GM18951 (cell line): ENCODE measurements at regions not wholly inside any gene's neighbourhood (a gene's known extent, or its start where the extent isn't known, plus 50 kb on each side); places are given as distances from the start of the nearest gene placed in this dataset.
"Not testable (repeated sequence)": the region's sequence is repeated elsewhere in the genome, so short reads cannot be mapped to it uniquely, and the experiment has no call there.

Source experiments
- POLR2A ChIP-seq: IDR thresholded peaks from 4 replicates; pipeline ENCODE4 v1.6.1; 2011; ENCODE audit warnings: mild to moderate bottlenecking; ENCODE audit not compliant: insufficient read length, insufficient read depth; ENCODE audit errors: extremely low read depth
- in situ Hi-C: fragments of 300-500 bp; cut with MboI; formaldehyde crosslinking; loops from one replicate; pipeline ENCODE4 v1.12.0; 2022; ENCODE audit warnings: low sequenced_read_pairs, mixed read lengths, inconsistent platforms; ENCODE audit not compliant: unreplicated experiment

- no peak for TF ChIP-seq POLR2A
- in situ Hi-C loops: no loop called here
Measured at GRCh38 chr2:180599804-180600203, 380.6 kb upstream of the UBE2E3 start.

GRCh38 chr2:180597179-180597578 is 383.2 kb upstream of the UBE2E3 start:
- TF ChIP-seq POLR2A: no peak
- in situ Hi-C loops: no loop called here

- in situ Hi-C loops: no loop called here
- TF ChIP-seq POLR2A: no peak
Measured at GRCh38 chr2:180596453-180596852, 384.0 kb upstream of the UBE2E3 start.

GRCh38 chr2:180591947-180592346 is 388.5 kb upstream of the UBE2E3 start:
- in situ Hi-C loops: no loop called here
- TF ChIP-seq POLR2A: no peak

GRCh38 chr2:180591093-180591781 is 389.2 kb upstream of the UBE2E3 start:
- in situ Hi-C loops: not testable (repeated sequence)

GRCh38 chr2:180583441-180584140 is 396.8 kb upstream of the UBE2E3 start:
- no peak for TF ChIP-seq POLR2A
- in situ Hi-C loops: no loop called here

- no peak for TF ChIP-seq POLR2A
- in situ Hi-C loops: no loop called here
Measured at GRCh38 chr2:180579388-180579787, 401.0 kb upstream of the UBE2E3 start.

- in situ Hi-C loops: no loop called here
Measured at GRCh38 chr2:180578441-180578840, 402.0 kb upstream of the UBE2E3 start.

GRCh38 chr2:180577567-180577966 is 402.8 kb upstream of the UBE2E3 start:
- no peak for TF ChIP-seq POLR2A

More at GRCh38 chr2:180578441-180578840, 402.0 kb upstream of the UBE2E3 start:
- TF ChIP-seq POLR2A: no peak

GRCh38 chr2:180573951-180574350 is 406.5 kb upstream of the UBE2E3 start:
- in situ Hi-C loops: no loop called here
- TF ChIP-seq POLR2A: no peak

More at GRCh38 chr2:180577567-180577966, 402.8 kb upstream of the UBE2E3 start:
- in situ Hi-C loops: no loop called here

GRCh38 chr2:180572346-180572745 is 408.1 kb upstream of the UBE2E3 start:
- TF ChIP-seq POLR2A: no peak
- in situ Hi-C loops: no loop called here

GRCh38 chr2:180571559-180571958 is 408.8 kb upstream of the UBE2E3 start:
- in situ Hi-C loops: no loop called here
- no peak for TF ChIP-seq POLR2A

GRCh38 chr2:180570864-180571263 is 409.5 kb upstream of the UBE2E3 start:
- no peak for TF ChIP-seq POLR2A
- in situ Hi-C loops: no loop called here

GRCh38 chr2:180564051-180564450 is 416.4 kb upstream of the UBE2E3 start:
- TF ChIP-seq POLR2A: no peak
- in situ Hi-C loops: no loop called here

GRCh38 chr2:180562378-180562777 is 418.0 kb upstream of the UBE2E3 start:
- in situ Hi-C loops: no loop called here

GRCh38 chr2:180559771-180560170 is 420.6 kb upstream of the UBE2E3 start:
- in situ Hi-C loops: no loop called here
- TF ChIP-seq POLR2A: no peak

More at GRCh38 chr2:180562378-180562777, 418.0 kb upstream of the UBE2E3 start:
- no peak for TF ChIP-seq POLR2A
